H9 (cell line): ENCODE measurements at regions not wholly inside any gene's neighbourhood (a gene's known extent, or its start where the extent isn't known, plus 50 kb on each side); places are given as distances from the start of the nearest gene placed in this dataset.

ENCODE experiments used
- DNase-seq: peaks from one replicate; pipeline ENCODE4 v3.0.0-alpha.2; 2017
- H2AFZ ChIP-seq: one replicate; pipeline ENCODE4 v1.6.1; 2013; ENCODE audit warnings: mild to moderate bottlenecking, low read length, control low read depth, moderate library complexity
- H2AK5ac ChIP-seq: 2 replicates; pipeline ENCODE4 v1.6.1; 2013; ENCODE audit warnings: low read length, control low read depth, mixed read lengths; ENCODE audit not compliant: insufficient read length
- H2BK120ac ChIP-seq: one replicate; pipeline ENCODE4 v1.6.1; 2013; ENCODE audit warnings: low read depth, mild to moderate bottlenecking, low read length, control low read depth, inconsistent platforms; ENCODE audit not compliant: poor library complexity, severe bottlenecking
- H2BK12ac ChIP-seq: 2 replicates; pipeline ENCODE4 v1.6.1; 2013; ENCODE audit warnings: low read length, control low read depth, mixed read lengths, low read depth; ENCODE audit not compliant: insufficient read length
- H2BK15ac ChIP-seq: 2 replicates; pipeline ENCODE4 v1.6.1; 2013; ENCODE audit warnings: low read depth, low read length, control low read depth
- H2BK20ac ChIP-seq: one replicate; pipeline ENCODE4 v1.6.1; 2013; ENCODE audit warnings: low read depth, mild to moderate bottlenecking, low read length, control low read depth, inconsistent platforms; ENCODE audit not compliant: poor library complexity, severe bottlenecking
- H2BK5ac ChIP-seq: 2 replicates; pipeline ENCODE4 v1.6.1; 2013; ENCODE audit warnings: low read length, control low read depth, mixed read lengths; ENCODE audit not compliant: insufficient read length
- H3K14ac ChIP-seq: 2 replicates; pipeline ENCODE4 v1.6.1; 2013; ENCODE audit warnings: low read length, control low read depth; ENCODE audit not compliant: insufficient read depth
- H3K18ac ChIP-seq: 2 replicates; pipeline ENCODE4 v1.6.1; 2013; ENCODE audit warnings: low read depth, mild to moderate bottlenecking, mixed read lengths, low read length, control low read depth; ENCODE audit not compliant: insufficient read length
- H3K23ac ChIP-seq: 2 replicates; pipeline ENCODE4 v1.6.1; 2013; ENCODE audit warnings: low read length, control low read depth, mixed read lengths, low read depth; ENCODE audit not compliant: insufficient read length
- H3K23me2 ChIP-seq: 2 replicates; pipeline ENCODE4 v1.6.1; 2013; ENCODE audit warnings: low read depth, mild to moderate bottlenecking, mixed read lengths, low read length, control low read depth; ENCODE audit not compliant: insufficient read length, poor library complexity, severe bottlenecking
- H3K27ac ChIP-seq: 2 replicates; pipeline ENCODE4 v1.5.1; 2013; ENCODE audit warnings: low read length, control low read depth, mixed read lengths, low read depth; ENCODE audit not compliant: insufficient read length
- H3K27me3 ChIP-seq: 2 replicates; pipeline ENCODE4 v1.6.1; 2013; ENCODE audit warnings: low read length, control low read depth, inconsistent platforms; ENCODE audit not compliant: insufficient read depth
- H3K4ac ChIP-seq: 2 replicates; pipeline ENCODE4 v1.6.1; 2013; ENCODE audit warnings: low read depth, mild to moderate bottlenecking, control low read depth, inconsistent platforms, low read length, moderate library complexity
- H3K4me1 ChIP-seq: 2 replicates; pipeline ENCODE4 v1.6.1; 2013; ENCODE audit warnings: low read length, control low read depth, inconsistent platforms; ENCODE audit not compliant: insufficient read depth
- H3K4me2 ChIP-seq: 2 replicates; pipeline ENCODE4 v1.6.1; 2013; ENCODE audit warnings: low read length, control low read depth, mixed read lengths; ENCODE audit not compliant: insufficient read length, insufficient read depth
- H3K56ac ChIP-seq: 2 replicates; pipeline ENCODE4 v1.6.1; 2013; ENCODE audit warnings: low read depth, mild to moderate bottlenecking, mixed read lengths, low read length, control low read depth; ENCODE audit not compliant: insufficient read length
- H3K79me1 ChIP-seq: 2 replicates; pipeline ENCODE4 v1.6.1; 2013; ENCODE audit warnings: low read depth, mild to moderate bottlenecking, moderate library complexity, low read length, control low read depth, inconsistent platforms; ENCODE audit not compliant: insufficient read depth, poor library complexity, severe bottlenecking
- H3K79me2 ChIP-seq: 2 replicates; pipeline ENCODE4 v1.6.1; 2013; ENCODE audit warnings: low read length, control low read depth, inconsistent platforms; ENCODE audit not compliant: insufficient read depth
- H3K9ac ChIP-seq: 2 replicates; pipeline ENCODE4 v1.6.1; 2013; ENCODE audit warnings: low read length, control low read depth, mixed read lengths; ENCODE audit not compliant: insufficient read length; ENCODE audit errors: extremely low read depth
- H3K9me3 ChIP-seq: one replicate; pipeline ENCODE4 v1.6.1; 2013; ENCODE audit warnings: low read depth, low read length, inconsistent platforms; ENCODE audit not compliant: control insufficient read depth
- H3T11ph ChIP-seq: one replicate; pipeline ENCODE4 v1.6.1; 2013; ENCODE audit warnings: mild to moderate bottlenecking, low read length, control low read depth, inconsistent platforms
- H4K20me1 ChIP-seq: one replicate; pipeline ENCODE4 v1.6.1; 2013; ENCODE audit not compliant: control insufficient read depth, insufficient read length, insufficient read depth
- H4K5ac ChIP-seq: 2 replicates; pipeline ENCODE4 v1.6.1; 2013; ENCODE audit warnings: low read depth, mild to moderate bottlenecking, mixed read lengths, low read length, control low read depth; ENCODE audit not compliant: insufficient read length
- H4K8ac ChIP-seq: replicated peaks from 2 replicates; pipeline ENCODE4 v1.6.1; 2013; ENCODE audit warnings: low read length, control low read depth, mixed read lengths, low read depth; ENCODE audit not compliant: insufficient read length
- H4K91ac ChIP-seq: 2 replicates; pipeline ENCODE4 v1.6.1; 2013; ENCODE audit warnings: low read depth, mild to moderate bottlenecking, moderate library complexity, mixed read lengths, low read length, control low read depth; ENCODE audit not compliant: insufficient read length
- H3K27ac Mint-ChIP-seq, 3 experiments: 2 replicates in 2 of 3; 3 replicates in 1 of 3; pipeline ENCODE4 v1.8.0; 2020 to 2021; ENCODE audit warnings: mixed read lengths in 3 of 3, mild to moderate bottlenecking in 1 of 3, moderate library complexity in 1 of 3
- H3K27me3 Mint-ChIP-seq: 2 replicates; pipeline ENCODE4 v1.8.0; 2021; ENCODE audit warnings: low read depth, mild to moderate bottlenecking, moderate library complexity, mixed read lengths
- H3K36me3 Mint-ChIP-seq, 3 experiments: 2 replicates in 2 of 3; 3 replicates in 1 of 3; pipeline ENCODE4 v1.8.0; 2020 to 2021; ENCODE audit warnings: low read depth in 3 of 3, mixed read lengths in 3 of 3; ENCODE audit not compliant: insufficient read depth in 1 of 3
- H3K4me1 Mint-ChIP-seq, 2 experiments: 2 replicates each; pipeline ENCODE4 v1.8.0; 2020; ENCODE audit warnings: mixed read lengths in 2 of 2
- H3K4me3 Mint-ChIP-seq, 2 experiments: 2 replicates in 1 of 2; 3 replicates in 1 of 2; pipeline ENCODE4 v1.8.0; 2020 to 2021; ENCODE audit warnings: mild to moderate bottlenecking in 2 of 2, mixed read lengths in 2 of 2, moderate library complexity in 1 of 2
- H3K9me3 Mint-ChIP-seq, 2 experiments: 2 replicates in 1 of 2; 3 replicates in 1 of 2; pipeline ENCODE4 v1.8.0; 2020; ENCODE audit warnings: mild to moderate bottlenecking in 2 of 2, mixed read lengths in 2 of 2, moderate library complexity in 1 of 2
- CTCF ChIP-seq: fragments of 200-600 bp; sonication (generic); conservative IDR thresholded peaks from 3 replicates; pipeline ENCODE4 v1.8.0; 2021; ENCODE audit warnings: antibody characterized with exemption, mild to moderate bottlenecking
- WGBS: extraction: QIAGEN DNeasy Blood & Tissue Kit; methylation state at CpG from one replicate; pipeline ENCODE4 v1.1.7; 2013; ENCODE audit warnings: missing lambda C conversion rate, low lambda C conversion rate, mixed read lengths; ENCODE audit not compliant: insufficient read length; ENCODE audit errors: extremely low coverage; 5-methylcytosine and 5-hydroxymethylcytosine counted together

GRCh38 chr1:95340061-95340460 lies 106.1 kb downstream of the RWDD3 start:
- Histone ChIP-seq H2BK12ac (no peak overlapping the region), H3K4me1 (no peaks in the 10 kb centered on the region), H3K23me2 (no peaks in the 10 kb centered on the region), H3K18ac (no peak overlapping the region), H3K27ac (no peak overlapping the region), H3K56ac (no peak overlapping the region), H4K5ac (no peak overlapping the region), H3K9ac (no peak overlapping the region), H2AFZ (no peak overlapping the region), H3K79me1 (no peaks in the 10 kb centered on the region), H3K79me2 (no peaks in the 10 kb centered on the region), H3K9me3 (no peaks in the 10 kb centered on the region), H2BK15ac (no peak overlapping the region), H3K4ac (no peak overlapping the region), H2BK120ac (no peak overlapping the region), H4K8ac (no peak overlapping the region), H3K4me2 (no peak overlapping the region), H4K91ac (no peak overlapping the region), H3K23ac (no peak overlapping the region), H2BK5ac (no peak overlapping the region), H2AK5ac (no peak overlapping the region), H2BK20ac (no peak overlapping the region), H4K20me1 (no peaks in the 10 kb centered on the region), H3K27me3 (no peaks in the 10 kb centered on the region), H3T11ph (no peak overlapping the region), H3K14ac (no peak overlapping the region)
- DNase-seq, result no peak
- WGBS, result no CpG with 5 or more reads among the region's 2 CpGs
- H3K27me3 Mint-ChIP-seq, result no peaks in the 10 kb centered on the region
- no peak for TF ChIP-seq CTCF
- no peak overlapping the region for H3K27ac Mint-ChIP-seq
- H3K36me3 Mint-ChIP-seq, result no peaks in the 10 kb centered on the region
- H3K4me1 Mint-ChIP-seq, result no peaks in the 10 kb centered on the region; a peak in 1 of 4 replicates
- H3K4me3 Mint-ChIP-seq, result no peak overlapping the region
- H3K9me3 Mint-ChIP-seq, result no peaks in the 10 kb centered on the region
